HepG2 (cell line): ENCODE measurements at regions not wholly inside any gene's neighbourhood (a gene's known extent, or its start where the extent isn't known, plus 50 kb on each side); places are given as distances from the start of the nearest gene placed in this dataset.

Experiments
- ATAC-seq: fragments of 200-7000 bp; cut with Tn5 transposase; 3 replicates; pipeline ENCODE4 v1.9.1; 2020; ENCODE audit warnings: mild to moderate bottlenecking, moderate library complexity
- BruUV-seq: library from RNA; stranded (reverse); fragments of 400-500 nt; replicated peaks from 2 replicates; lab custom pipeline; 2021; lab: Mats Ljungman, UMichigan
- CTCF ChIA-PET: fragments of 300-600 bp; formaldehyde crosslinking; extraction: SDS; loops from one replicate; lab custom pipeline; 2021; ENCODE audit warnings: low total read pairs, inconsistent platforms, low intra/inter-chr PET ratio; lab: Yijun Ruan, JAX
- POLR2A ChIA-PET: fragments of 350-600 bp; sonication (Branson Sonifier 250); formaldehyde crosslinking; loops from one replicate; lab custom pipeline; 2020; ENCODE audit warnings: antibody characterized with exemption, inconsistent platforms; lab: Yijun Ruan, JAX
- DNase-seq: peaks from one replicate; pipeline ENCODE4 v3.0.0-alpha.2; 2015; ENCODE audit warnings: low spot score
- FAIRE-seq: peaks from 3 replicates; lab custom pipeline; 2011; peaks lifted over from hg19 to GRCh38; lab: Jason Lieb, UNC
- H2AFZ ChIP-seq: one replicate; pipeline ENCODE4 v1.6.1; 2011; ENCODE audit warnings: low read length, inconsistent platforms
- H3K27ac ChIP-seq: fragments of 300-600 bp; 3 replicates; pipeline ENCODE4 v1.8.0; 2011; ENCODE audit warnings: mixed run types, mild to moderate bottlenecking, mixed read lengths, low read length, inconsistent platforms; ENCODE audit not compliant: insufficient read depth; ENCODE audit errors: extremely low read length
- H3K27me3 ChIP-seq, 2 experiments: fragments of 200-600 bp in 1 of 2; 2 replicates in 1 of 2; 3 replicates in 1 of 2; pipeline versions ENCODE4 v1.6.0 to v1.8.0; 2011; ENCODE audit warnings: low read length in 2 of 2, mild to moderate bottlenecking in 2 of 2, moderate library complexity in 2 of 2, inconsistent platforms in 1 of 2; ENCODE audit not compliant: insufficient read depth in 2 of 2, control insufficient read depth in 1 of 2
- H3K36me3 ChIP-seq, 2 experiments: fragments of 200-600 bp in 1 of 2; replicated peaks in 1 of 2; 2 replicates in 1 of 2; 3 replicates in 1 of 2; pipeline versions ENCODE4 v1.5.1 to v1.8.0; 2011; ENCODE audit warnings: low read length in 2 of 2, inconsistent platforms in 1 of 2; ENCODE audit not compliant: insufficient read depth in 2 of 2, control insufficient read depth in 1 of 2
- H3K4me1 ChIP-seq: 2 replicates; pipeline ENCODE4 v1.5.1; 2012; ENCODE audit warnings: low read length, inconsistent platforms; ENCODE audit not compliant: insufficient read depth
- H3K4me2 ChIP-seq: 2 replicates; pipeline ENCODE4 v1.6.0; 2011; ENCODE audit warnings: low read depth, low read length, inconsistent platforms
- H3K4me3 ChIP-seq, 3 experiments: fragments of 200-600 bp in 1 of 3; sonication (generic), shearing (Covaris generic) in 1 of 3; replicated peaks in 1 of 3; 2 replicates each; pipeline ENCODE4 v1.5.1; 2011 to 2016; ENCODE audit warnings: low read length in 3 of 3, inconsistent platforms in 2 of 3, low read depth in 2 of 3, mild to moderate bottlenecking in 2 of 3, control low read depth in 1 of 3, mixed read lengths in 1 of 3; ENCODE audit not compliant: insufficient read depth in 1 of 3
- H3K79me2 ChIP-seq: one replicate; pipeline ENCODE4 v1.6.1; 2011; ENCODE audit warnings: low read length, inconsistent platforms; ENCODE audit not compliant: insufficient read depth
- H3K9ac ChIP-seq: 2 replicates; pipeline ENCODE4 v1.6.0; 2011; ENCODE audit warnings: mild to moderate bottlenecking, low read depth, low read length, inconsistent platforms; ENCODE audit not compliant: insufficient read depth
- H3K9me3 ChIP-seq: 2 replicates; pipeline ENCODE4 v1.5.1; 2012; ENCODE audit warnings: mild to moderate bottlenecking, low read length
- H4K20me1 ChIP-seq: 2 replicates; pipeline ENCODE4 v1.6.0; 2011; ENCODE audit warnings: inconsistent platforms, mild to moderate bottlenecking, low read length, moderate library complexity; ENCODE audit not compliant: insufficient read depth
- EHMT2 ChIP-seq: fragments of 200-600 bp; sonication (generic); IDR thresholded peaks from 2 replicates; pipeline ENCODE4 v1.7.0; 2017; ENCODE audit warnings: antibody characterized with exemption, low read depth, low read length, borderline replicate concordance
- MED1 ChIP-seq: sonication (generic); formaldehyde crosslinking; IDR thresholded peaks from 2 replicates; pipeline ENCODE4 v1.4.0; 2020; ENCODE audit warnings: missing genetic modification reagents
- MZF1 ChIP-seq: sonication (generic); formaldehyde crosslinking; IDR thresholded peaks from 2 replicates; pipeline ENCODE4 v1.8.1; 2023; ENCODE audit warnings: mild to moderate bottlenecking, missing genetic modification reagents, borderline replicate concordance
- NR2F2 ChIP-seq: IDR thresholded peaks from 2 replicates; pipeline ENCODE4 v1.6.1; 2012; ENCODE audit warnings: low read depth, inconsistent platforms, borderline replicate concordance
- SIN3A ChIP-seq: IDR thresholded peaks from 2 replicates; pipeline ENCODE4 v1.6.1; 2011; ENCODE audit warnings: low read depth, mild to moderate bottlenecking, control low read depth, low read length, borderline replicate concordance
- ZIK1 ChIP-seq: sonication (generic); formaldehyde crosslinking; IDR thresholded peaks from 2 replicates; pipeline ENCODE4 v1.5.0; 2020; ENCODE audit warnings: mild to moderate bottlenecking, low read depth, missing genetic modification reagents, borderline replicate concordance
- ZNF124 ChIP-seq: sonication (generic); formaldehyde crosslinking; IDR thresholded peaks from 2 replicates; pipeline ENCODE4 v1.4.0; 2020; ENCODE audit warnings: missing genetic modification reagents
- ZNF224 ChIP-seq: sonication (generic); formaldehyde crosslinking; IDR thresholded peaks from 2 replicates; pipeline ENCODE4 v1.5.0; 2020; ENCODE audit warnings: mild to moderate bottlenecking, missing genetic modification reagents
- ZNF432 ChIP-seq: sonication (generic); formaldehyde crosslinking; IDR thresholded peaks from 2 replicates; pipeline ENCODE4 v1.5.0; 2020; ENCODE audit warnings: missing genetic modification reagents, mild to moderate bottlenecking, borderline replicate concordance
- ZNF569 ChIP-seq: sonication (generic); formaldehyde crosslinking; IDR thresholded peaks from 2 replicates; pipeline ENCODE4 v1.5.0; 2020; ENCODE audit warnings: mild to moderate bottlenecking, missing genetic modification reagents, moderate library complexity, borderline replicate concordance
- ZSCAN9 ChIP-seq: IDR thresholded peaks from 2 replicates; pipeline ENCODE4 v1.6.1; 2016; ENCODE audit warnings: borderline replicate concordance
- WGBS: methylation state at CpG from one replicate; pipeline ENCODE4 v1.1.6; 2017; ENCODE audit warnings: low lambda C conversion rate; 5-methylcytosine and 5-hydroxymethylcytosine counted together
- in situ Hi-C: cut with HindIII; loops from 2 replicates; pipeline ENCODE4 v1.10.0; 2017; ENCODE audit warnings: low pct_unique_long_range_greater_than_20kb; ENCODE audit not compliant: extremely low pct_ligation_motif_present
- intact Hi-C: fragments of 100-400 bp; cut with micrococcal nuclease; formaldehyde crosslinking; loops from one replicate; pipeline ENCODE4 v1.10.0; 2022; ENCODE audit not compliant: unreplicated experiment
- TF ChIP-seq, protein P1 (sequence below): sonication (generic); formaldehyde crosslinking; IDR thresholded peaks from 2 replicates; pipeline ENCODE4 v1.4.0; 2020; ENCODE audit warnings: mild to moderate bottlenecking, missing genetic modification reagents
- TF ChIP-seq, protein P2 (sequence below): sonication (generic); formaldehyde crosslinking; IDR thresholded peaks from 2 replicates; pipeline ENCODE4 v1.8.1; 2023; ENCODE audit warnings: mild to moderate bottlenecking, missing genetic modification reagents, borderline replicate concordance
- TF ChIP-seq, protein P3 (sequence below): sonication (generic); formaldehyde crosslinking; IDR thresholded peaks from 2 replicates; pipeline ENCODE4 v1.4.0; 2020; ENCODE audit warnings: missing genetic modification reagents

DNA sequence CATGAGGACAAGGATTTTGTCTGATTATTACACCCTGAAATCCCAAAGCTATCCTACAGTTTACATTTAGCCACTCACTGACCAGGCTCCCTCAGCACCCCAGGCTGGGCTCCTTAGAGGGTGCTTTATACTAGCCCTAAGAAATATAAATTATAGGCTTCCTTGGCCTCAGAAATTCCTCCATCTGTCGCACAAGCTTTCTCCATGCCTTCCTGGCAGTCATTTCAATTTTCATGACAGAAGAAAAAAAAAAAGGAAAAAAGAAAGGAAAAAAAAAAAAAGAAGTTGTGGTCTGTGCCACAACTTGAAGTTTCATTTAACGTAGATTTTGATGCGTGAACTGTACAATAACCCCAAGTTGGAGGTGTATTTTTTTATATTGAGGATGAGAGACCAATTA is 719.5 kb downstream of the BCL11A start:
- no peaks in the 10 kb centered on the region for H3K79me2 ChIP-seq
- 0 out of 5 replicates have a peak, but pooled peaks cover 0 to 5% of the 10 kb centered on the region in 2 experiments for H3K27me3 ChIP-seq
- no peaks in the 10 kb centered on the region for H3K36me3 ChIP-seq
- ATAC-seq (no peak), FAIRE-seq (no peak), DNase-seq (no peak)
- no peak overlapping the region for H3K4me2 ChIP-seq
- TF ChIP-seq SIN3A: no peak
- no peak for TF ChIP-seq ZIK1 (CRISPR knock-in tag)
- TF ChIP-seq ZNF432 (CRISPR knock-in tag): no peak
- TF ChIP-seq ZSCAN9 (CRISPR knock-in tag): no peak
- TF ChIP-seq, protein P1, sequence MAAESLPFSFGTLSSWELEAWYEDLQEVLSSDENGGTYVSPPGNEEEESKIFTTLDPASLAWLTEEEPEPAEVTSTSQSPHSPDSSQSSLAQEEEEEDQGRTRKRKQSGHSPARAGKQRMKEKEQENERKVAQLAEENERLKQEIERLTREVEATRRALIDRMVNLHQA (CRISPR knock-in tag): no peak
- no peak for TF ChIP-seq MED1 (CRISPR knock-in tag)
- TF ChIP-seq, protein P2, sequence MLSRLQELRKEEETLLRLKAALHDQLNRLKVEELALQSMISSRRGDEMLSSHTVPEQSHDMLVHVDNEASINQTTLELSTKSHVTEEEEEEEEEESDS (CRISPR knock-in tag): no peak
- TF ChIP-seq MZF1 (CRISPR knock-in tag): no peak
- no peak for TF ChIP-seq EHMT2
- TF ChIP-seq ZNF224 (CRISPR knock-in tag): no peak
- no peak for TF ChIP-seq NR2F2
- no peak for TF ChIP-seq ZNF569 (CRISPR knock-in tag)
- TF ChIP-seq, protein P3, sequence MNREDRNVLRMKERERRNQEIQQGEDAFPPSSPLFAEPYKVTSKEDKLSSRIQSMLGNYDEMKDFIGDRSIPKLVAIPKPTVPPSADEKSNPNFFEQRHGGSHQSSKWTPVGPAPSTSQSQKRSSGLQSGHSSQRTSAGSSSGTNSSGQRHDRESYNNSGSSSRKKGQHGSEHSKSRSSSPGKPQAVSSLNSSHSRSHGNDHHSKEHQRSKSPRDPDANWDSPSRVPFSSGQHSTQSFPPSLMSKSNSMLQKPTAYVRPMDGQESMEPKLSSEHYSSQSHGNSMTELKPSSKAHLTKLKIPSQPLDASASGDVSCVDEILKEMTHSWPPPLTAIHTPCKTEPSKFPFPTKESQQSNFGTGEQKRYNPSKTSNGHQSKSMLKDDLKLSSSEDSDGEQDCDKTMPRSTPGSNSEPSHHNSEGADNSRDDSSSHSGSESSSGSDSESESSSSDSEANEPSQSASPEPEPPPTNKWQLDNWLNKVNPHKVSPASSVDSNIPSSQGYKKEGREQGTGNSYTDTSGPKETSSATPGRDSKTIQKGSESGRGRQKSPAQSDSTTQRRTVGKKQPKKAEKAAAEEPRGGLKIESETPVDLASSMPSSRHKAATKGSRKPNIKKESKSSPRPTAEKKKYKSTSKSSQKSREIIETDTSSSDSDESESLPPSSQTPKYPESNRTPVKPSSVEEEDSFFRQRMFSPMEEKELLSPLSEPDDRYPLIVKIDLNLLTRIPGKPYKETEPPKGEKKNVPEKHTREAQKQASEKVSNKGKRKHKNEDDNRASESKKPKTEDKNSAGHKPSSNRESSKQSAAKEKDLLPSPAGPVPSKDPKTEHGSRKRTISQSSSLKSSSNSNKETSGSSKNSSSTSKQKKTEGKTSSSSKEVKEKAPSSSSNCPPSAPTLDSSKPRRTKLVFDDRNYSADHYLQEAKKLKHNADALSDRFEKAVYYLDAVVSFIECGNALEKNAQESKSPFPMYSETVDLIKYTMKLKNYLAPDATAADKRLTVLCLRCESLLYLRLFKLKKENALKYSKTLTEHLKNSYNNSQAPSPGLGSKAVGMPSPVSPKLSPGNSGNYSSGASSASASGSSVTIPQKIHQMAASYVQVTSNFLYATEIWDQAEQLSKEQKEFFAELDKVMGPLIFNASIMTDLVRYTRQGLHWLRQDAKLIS: no peak
- no peak for TF ChIP-seq ZNF124
- intact Hi-C loops: no loop called here
- H3K4me1 ChIP-seq: no peaks in the 10 kb centered on the region
- H2AFZ ChIP-seq: no peak overlapping the region
- no peaks in the 10 kb centered on the region for H3K9me3 ChIP-seq
- under 1% methylated on average over 3 of the region's 3 CpGs for WGBS
- POLR2A ChIA-PET: no interaction called here
- CTCF ChIA-PET: no interaction called here
- no TSS peak for BruUV-seq
- no peaks in the 10 kb centered on the region for H4K20me1 ChIP-seq
- H3K9ac ChIP-seq: no peak overlapping the region
- in situ Hi-C loops: no loop called here
- no peak overlapping the region for H3K27ac ChIP-seq
- no peak overlapping the region for H3K4me3 ChIP-seq
